CD14-positive monocyte (primary cell): ENCODE measurements at regions not wholly inside any gene's neighbourhood (a gene's known extent, or its start where the extent isn't known, plus 50 kb on each side); places are given as distances from the start of the nearest gene placed in this dataset.

Experiments used
- DNase-seq, 3 donors: peaks; one replicate each; pipeline ENCODE4 v3.0.0-alpha.2; 2011 to 2022
- H2AFZ ChIP-seq: 2 replicates; pipeline ENCODE4 v1.6.0; 2012; ENCODE audit warnings: mild to moderate bottlenecking, low read depth, low read length, inconsistent platforms; ENCODE audit not compliant: insufficient read depth, poor library complexity, severe bottlenecking
- H3K27ac ChIP-seq, 2 donors: 1 replicate in 1 of 2; 2 replicates in 1 of 2; pipeline ENCODE4 v1.5.1; 2012 to 2013; ENCODE audit warnings: low read length in 2 of 2, control low read depth in 1 of 2, inconsistent platforms in 1 of 2, low read depth in 1 of 2, mild to moderate bottlenecking in 1 of 2
- H3K27me3 ChIP-seq, 2 donors: one replicate each; pipeline versions ENCODE4 v1.6.0 to v1.6.1; 2011 to 2013; ENCODE audit warnings: low read length in 2 of 2; ENCODE audit not compliant: control insufficient read depth in 2 of 2, insufficient read depth in 2 of 2
- H3K36me3 ChIP-seq, 2 donors: replicated peaks in 1 of 2; 1 replicate in 1 of 2; 2 replicates in 1 of 2; pipeline versions ENCODE4 v1.5.1 to v1.6.1; 2012 to 2013; ENCODE audit warnings: low read length in 2 of 2, control low read depth in 1 of 2, inconsistent platforms in 1 of 2, mild to moderate bottlenecking in 1 of 2; ENCODE audit not compliant: insufficient read depth in 2 of 2, control insufficient read depth in 1 of 2
- H3K4me1 ChIP-seq, 2 donors: 1 replicate in 1 of 2; 2 replicates in 1 of 2; pipeline versions ENCODE4 v1.5.1 to v1.6.1; 2012 to 2013; ENCODE audit warnings: low read length in 2 of 2, control low read depth in 1 of 2, inconsistent platforms in 1 of 2, mild to moderate bottlenecking in 1 of 2, moderate library complexity in 1 of 2; ENCODE audit not compliant: insufficient read depth in 2 of 2, control insufficient read depth in 1 of 2
- H3K4me2 ChIP-seq: replicated peaks from 2 replicates; pipeline ENCODE3; 2012; ENCODE audit warnings: low read length, moderate library complexity, mild to moderate bottlenecking; ENCODE audit not compliant: poor library complexity, severe bottlenecking; ENCODE audit errors: extremely low read depth
- H3K4me3 ChIP-seq, 3 experiments: fragments of 200-600 bp in 1 of 3; sonication (generic) in 1 of 3; replicated peaks in 1 of 3; 1 replicate in 2 of 3; 2 replicates in 1 of 3; pipeline ENCODE4 v1.5.1; 2011 to 2013; ENCODE audit warnings: low read length in 3 of 3, mild to moderate bottlenecking in 3 of 3, control low read depth in 2 of 3, low read depth in 2 of 3, inconsistent platforms in 1 of 3, moderate library complexity in 1 of 3
- H3K79me2 ChIP-seq: 2 replicates; pipeline ENCODE4 v1.6.0; 2012; ENCODE audit warnings: mild to moderate bottlenecking, control low read depth, inconsistent platforms, low read length, moderate library complexity; ENCODE audit not compliant: insufficient read depth
- H3K9ac ChIP-seq: 2 replicates; pipeline ENCODE4 v1.6.0; 2017; ENCODE audit warnings: low read length, mild to moderate bottlenecking; ENCODE audit not compliant: insufficient read depth, poor library complexity, severe bottlenecking
- H3K9me3 ChIP-seq, 2 donors: replicated peaks in 1 of 2; 1 replicate in 1 of 2; 2 replicates in 1 of 2; pipeline versions ENCODE4 v1.5.1 to v1.6.1; 2012 to 2013; ENCODE audit warnings: low read length in 2 of 2, control low read depth in 1 of 2; ENCODE audit not compliant: control insufficient read depth in 1 of 2, insufficient read depth in 1 of 2
- H4K20me1 ChIP-seq: 2 replicates; pipeline ENCODE4 v1.6.0; 2012; ENCODE audit warnings: mild to moderate bottlenecking, low read length, control low read depth, moderate library complexity; ENCODE audit not compliant: insufficient read depth
- H3K27ac Mint-ChIP-seq, 7 donors: one replicate each; pipeline ENCODE4 v1.8.0; 2020; ENCODE audit warnings: mild to moderate bottlenecking in 7 of 7, mixed read lengths in 7 of 7, moderate library complexity in 6 of 7, inconsistent platforms in 2 of 7
- H3K27me3 Mint-ChIP-seq, 3 donors: one replicate each; pipeline ENCODE4 v1.8.0; 2021 to 2022; ENCODE audit warnings: low read depth in 3 of 3, mild to moderate bottlenecking in 3 of 3, mixed read lengths in 3 of 3, moderate library complexity in 3 of 3, inconsistent platforms in 1 of 3
- H3K36me3 Mint-ChIP-seq, 2 donors: one replicate each; pipeline ENCODE4 v1.8.0; 2020; ENCODE audit warnings: mixed read lengths in 2 of 2, inconsistent platforms in 1 of 2, mild to moderate bottlenecking in 1 of 2
- H3K4me1 Mint-ChIP-seq: one replicate; pipeline ENCODE4 v1.8.0; 2020; ENCODE audit warnings: mild to moderate bottlenecking, mixed read lengths
- H3K4me3 Mint-ChIP-seq, 2 donors: one replicate each; pipeline ENCODE4 v1.8.0; 2020; ENCODE audit warnings: mild to moderate bottlenecking in 2 of 2, mixed read lengths in 2 of 2, moderate library complexity in 1 of 2
- H3K9me3 Mint-ChIP-seq, 7 donors: one replicate each; pipeline ENCODE4 v1.8.0; 2020 to 2022; ENCODE audit warnings: mixed read lengths in 7 of 7, mild to moderate bottlenecking in 6 of 7, moderate library complexity in 6 of 7, inconsistent platforms in 2 of 7
- CTCF ChIP-seq: fragments of 200-600 bp; IDR thresholded peaks from one replicate; pipeline ENCODE4 v1.8.0; 2022; ENCODE audit warnings: antibody characterized with exemption, mild to moderate bottlenecking
- WGBS: methylation state at CpG from one replicate; pipeline ENCODE4 v1.1.5; 2013; ENCODE audit warnings: missing lambda C conversion rate; ENCODE audit not compliant: insufficient coverage; 5-methylcytosine and 5-hydroxymethylcytosine counted together
- intact Hi-C, 2 donors: fragments of 100-400 bp; cut with micrococcal nuclease; formaldehyde crosslinking; loops; one replicate each; pipeline versions ENCODE4 v1.15.0 to v1.15.1; 2023

GRCh38 chr3:31013843-31014242 lies 119.4 kb upstream of the GADL1 start:
- intact Hi-C loops = no loop called here
- no peaks in the 10 kb centered on the region for H3K36me3 Mint-ChIP-seq
- Histone ChIP-seq H2AFZ (no peak overlapping the region), H4K20me1 (no peaks in the 10 kb centered on the region), H3K4me2 (no peak overlapping the region), H3K4me1 (peaks cover 12 to 13% of the 10 kb centered on the region in 2 donors), H3K9me3 (no peaks in the 10 kb centered on the region), H3K36me3 (no peaks in the 10 kb centered on the region), H3K79me2 (no peaks in the 10 kb centered on the region), H3K27me3 (peaks cover 3 to 6% of the 10 kb centered on the region in 2 donors), H3K9ac (no peak overlapping the region), H3K4me3 (no peak overlapping the region), H3K27ac (no peak overlapping the region)
- H3K27me3 Mint-ChIP-seq = peaks cover 4 to 6% (median 6%) of the 10 kb centered on the region in 3 donors
- H3K9me3 Mint-ChIP-seq = peaks cover 0 to 5% (median 0%) of the 10 kb centered on the region in 7 donors
- peaks cover 20% of the 10 kb centered on the region for H3K4me1 Mint-ChIP-seq
- no peak for DNase-seq
- H3K27ac Mint-ChIP-seq = no peak overlapping the region
- H3K4me3 Mint-ChIP-seq = no peak overlapping the region
- TF ChIP-seq CTCF = no peak

DNA sequence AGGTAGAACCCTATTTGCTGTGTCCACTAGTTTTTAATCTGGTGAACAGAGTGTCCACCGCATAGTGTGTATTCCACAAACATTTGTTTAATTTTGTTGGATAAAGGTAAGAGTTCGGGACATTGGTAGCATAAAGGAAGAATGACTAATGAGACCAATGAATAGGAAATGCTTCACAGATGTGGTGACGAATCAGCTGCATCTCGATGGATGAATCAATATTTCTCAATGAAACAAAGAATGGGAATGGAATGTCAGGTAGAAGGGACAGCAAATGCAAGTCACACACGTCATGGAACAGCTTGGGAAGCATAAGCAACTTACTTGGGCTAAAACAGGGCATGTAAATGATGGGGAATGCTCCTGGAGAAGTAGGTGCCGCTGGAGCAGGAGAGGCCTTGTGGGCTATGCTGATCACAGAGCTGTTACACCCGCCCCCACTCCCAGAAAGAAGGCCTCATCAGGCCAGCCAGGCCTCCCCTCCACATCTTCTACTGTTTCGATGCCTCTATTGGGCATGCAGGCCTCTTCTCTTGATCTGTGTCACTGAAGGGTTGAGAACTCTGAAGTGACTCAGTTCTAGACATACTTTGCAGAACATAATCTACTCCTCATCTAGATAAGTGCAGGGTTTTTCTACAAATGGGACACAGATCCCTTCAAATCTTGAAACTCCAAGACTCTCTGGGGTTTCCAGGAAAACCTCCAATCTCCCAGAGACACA lies 120.0 kb upstream of the GADL1 start:
- H3K27me3 Mint-ChIP-seq = peaks cover 4 to 8% (median 6%) of the 10 kb centered on the region in 3 donors
- H3K27ac ChIP-seq = no peak overlapping the region
- TF ChIP-seq CTCF = no peak
- no peak overlapping the region for H3K9ac ChIP-seq
- peaks cover 12 to 13% of the 10 kb centered on the region in 2 donors for H3K4me1 ChIP-seq
- no peaks in the 10 kb centered on the region for H3K79me2 ChIP-seq
- no peak overlapping the region for H3K4me3 Mint-ChIP-seq
- WGBS = 83% methylated on average over 5 of the region's 8 CpGs
- DNase-seq = no peak
- no peaks in the 10 kb centered on the region for H3K9me3 ChIP-seq
- H3K36me3 ChIP-seq = no peaks in the 10 kb centered on the region
- intact Hi-C loops = no loop called here
- H4K20me1 ChIP-seq = no peaks in the 10 kb centered on the region
- H2AFZ ChIP-seq = no peak overlapping the region
- peaks cover 20% of the 10 kb centered on the region for H3K4me1 Mint-ChIP-seq
- no peak overlapping the region for H3K4me2 ChIP-seq
- H3K27me3 ChIP-seq = peaks cover 6% of the 10 kb centered on the region in 2 donors
- H3K27ac Mint-ChIP-seq = no peak overlapping the region
- H3K4me3 ChIP-seq = no peak overlapping the region
- H3K36me3 Mint-ChIP-seq = no peaks in the 10 kb centered on the region
- H3K9me3 Mint-ChIP-seq = peaks cover 0 to 5% (median 0%) of the 10 kb centered on the region in 7 donors
